ENCODE measurements at regions not wholly inside any gene's neighbourhood (a gene's known extent, or its start where the extent isn't known, plus 50 kb on each side); places are given as distances from the start of the nearest gene placed in this dataset.

- no peaks in the 10 kb centered on the region for H3K4me1 ChIP-seq (ENCODE audit: control insufficient read depth in 2 of 2, insufficient read depth in 1 of 2, low read depth in 1 of 2, low read length in 2 of 2)
- no peak overlapping the region for H3K27ac ChIP-seq (replicated peaks; ENCODE audit: low read length)
- no peak overlapping the region for H3K18ac ChIP-seq (ENCODE audit: low read length)
- H2AK5ac ChIP-seq (ENCODE audit: low read depth, low read length) = no peak overlapping the region
- H2BK15ac ChIP-seq (ENCODE audit: low read length) = no peak overlapping the region
- H4K91ac ChIP-seq (ENCODE audit: low read depth, low read length, poor library complexity) = no peak overlapping the region
- no peak overlapping the region for H2AFZ ChIP-seq (ENCODE audit: low read length)
- no peak overlapping the region for H2BK5ac ChIP-seq (ENCODE audit: low read length)
- no peaks in the 10 kb centered on the region for H3K9me3 ChIP-seq (replicated peaks in 1 of 2; ENCODE audit: control insufficient read depth in 2 of 2, insufficient read depth in 1 of 2, low read depth in 1 of 2, low read length in 2 of 2)
- H3K23ac ChIP-seq (ENCODE audit: low read depth, low read length, poor library complexity) = no peak overlapping the region
- H3K27me3 ChIP-seq (ENCODE audit: control insufficient read depth in 3 of 3, insufficient read depth in 3 of 3, low read depth in 1 of 3, low read length in 3 of 3) = no peaks in the 10 kb centered on the region
- H2BK12ac ChIP-seq (ENCODE audit: low read length) = no peak overlapping the region
- H3K14ac ChIP-seq (ENCODE audit: low read length) = no peak overlapping the region
- H3K9ac ChIP-seq (ENCODE audit: low read depth, low read length, poor library complexity) = no peak overlapping the region
- no peak overlapping the region for H2BK120ac ChIP-seq (ENCODE audit: low read depth, low read length)
- H3K4me3 ChIP-seq (ENCODE audit: low read length in 2 of 2) = no peak overlapping the region
- H4K8ac ChIP-seq (ENCODE audit: low read depth, low read length) = no peak overlapping the region
- no peaks in the 10 kb centered on the region for H3K79me1 ChIP-seq (ENCODE audit: low read depth, low read length)
- no peak for DNase-seq (ENCODE audit: low spot score)
- H3K4me2 ChIP-seq (ENCODE audit: insufficient read depth, low read length, poor library complexity, severe bottlenecking) = no peak overlapping the region
- H3K36me3 ChIP-seq (replicated peaks in 1 of 2; ENCODE audit: control insufficient read depth in 2 of 2, insufficient read depth in 2 of 2, low read length in 2 of 2) = no peaks in the 10 kb centered on the region
- no CpG with 5 or more reads among the region's 5 CpGs for WGBS, 2 donors (ENCODE audit: extremely low coverage in 2 of 2, insufficient read length in 2 of 2, insufficient replicate concordance in 1 of 2)
- no peak overlapping the region for H3K4ac ChIP-seq (ENCODE audit: low read length)
Observed at GRCh38 chr9:82880336-82881050, 182.4 kb downstream of the RASEF start.

- H3K18ac ChIP-seq (ENCODE audit: low read length) = no peak overlapping the region
- H2BK12ac ChIP-seq (ENCODE audit: low read length) = no peak overlapping the region
- no peak for DNase-seq (ENCODE audit: low spot score)
- no peak overlapping the region for H4K91ac ChIP-seq (ENCODE audit: low read depth, low read length, poor library complexity)
- H3K14ac ChIP-seq (ENCODE audit: low read length) = no peak overlapping the region
- H3K4me3 ChIP-seq (ENCODE audit: low read length in 2 of 2) = no peak overlapping the region
- H2AFZ ChIP-seq (ENCODE audit: low read length) = no peak overlapping the region
- H3K4ac ChIP-seq (ENCODE audit: low read length) = no peak overlapping the region
- no peak overlapping the region for H3K4me2 ChIP-seq (ENCODE audit: insufficient read depth, low read length, poor library complexity, severe bottlenecking)
- H4K8ac ChIP-seq (ENCODE audit: low read depth, low read length) = no peak overlapping the region
- no peaks in the 10 kb centered on the region for H3K9me3 ChIP-seq (replicated peaks in 1 of 2; ENCODE audit: control insufficient read depth in 2 of 2, insufficient read depth in 1 of 2, low read depth in 1 of 2, low read length in 2 of 2)
- H3K9ac ChIP-seq (ENCODE audit: low read depth, low read length, poor library complexity) = no peak overlapping the region
- no peaks in the 10 kb centered on the region for H3K4me1 ChIP-seq (ENCODE audit: control insufficient read depth in 2 of 2, insufficient read depth in 1 of 2, low read depth in 1 of 2, low read length in 2 of 2)
- no peak overlapping the region for H2AK5ac ChIP-seq (ENCODE audit: low read depth, low read length)
- H3K27me3 ChIP-seq (ENCODE audit: control insufficient read depth in 3 of 3, insufficient read depth in 3 of 3, low read depth in 1 of 3, low read length in 3 of 3) = no peaks in the 10 kb centered on the region
- no peaks in the 10 kb centered on the region for H3K36me3 ChIP-seq (replicated peaks in 1 of 2; ENCODE audit: control insufficient read depth in 2 of 2, insufficient read depth in 2 of 2, low read length in 2 of 2)
- no peak overlapping the region for H2BK5ac ChIP-seq (ENCODE audit: low read length)
- H3K23ac ChIP-seq (ENCODE audit: low read depth, low read length, poor library complexity) = no peak overlapping the region
- H3K27ac ChIP-seq (replicated peaks; ENCODE audit: low read length) = no peak overlapping the region
- WGBS, 2 donors (ENCODE audit: extremely low coverage in 2 of 2, insufficient read length in 2 of 2, insufficient replicate concordance in 1 of 2) = no CpG with 5 or more reads among the region's 1 CpG
- H2BK15ac ChIP-seq (ENCODE audit: low read length) = no peak overlapping the region
- no peak overlapping the region for H2BK120ac ChIP-seq (ENCODE audit: low read depth, low read length)
- H3K79me1 ChIP-seq (ENCODE audit: low read depth, low read length) = no peaks in the 10 kb centered on the region
Observed at GRCh38 chr9:82882138-82882537, 180.8 kb downstream of the RASEF start.

- Histone ChIP-seq H3K36me3 (replicated peaks in 1 of 2; ENCODE audit: control insufficient read depth in 2 of 2, insufficient read depth in 2 of 2, low read length in 2 of 2) (no peaks in the 10 kb centered on the region), H4K8ac (ENCODE audit: low read depth, low read length) (no peak overlapping the region), H4K91ac (ENCODE audit: low read depth, low read length, poor library complexity) (no peak overlapping the region), H2BK12ac (ENCODE audit: low read length) (no peak overlapping the region), H3K9ac (ENCODE audit: low read depth, low read length, poor library complexity) (no peak overlapping the region), H3K23ac (ENCODE audit: low read depth, low read length, poor library complexity) (no peak overlapping the region), H2AK5ac (ENCODE audit: low read depth, low read length) (no peak overlapping the region), H3K79me1 (ENCODE audit: low read depth, low read length) (no peaks in the 10 kb centered on the region), H3K18ac (ENCODE audit: low read length) (no peak overlapping the region), H3K4me1 (ENCODE audit: control insufficient read depth in 2 of 2, insufficient read depth in 1 of 2, low read depth in 1 of 2, low read length in 2 of 2) (no peaks in the 10 kb centered on the region), H2BK5ac (ENCODE audit: low read length) (no peak overlapping the region), H3K27me3 (ENCODE audit: control insufficient read depth in 3 of 3, insufficient read depth in 3 of 3, low read depth in 1 of 3, low read length in 3 of 3) (no peaks in the 10 kb centered on the region), H3K14ac (ENCODE audit: low read length) (no peak overlapping the region), H3K27ac (replicated peaks; ENCODE audit: low read length) (no peak overlapping the region), H3K4ac (ENCODE audit: low read length) (no peak overlapping the region), H3K4me2 (ENCODE audit: insufficient read depth, low read length, poor library complexity, severe bottlenecking) (no peak overlapping the region), H3K9me3 (replicated peaks in 1 of 2; ENCODE audit: control insufficient read depth in 2 of 2, insufficient read depth in 1 of 2, low read depth in 1 of 2, low read length in 2 of 2) (no peaks in the 10 kb centered on the region), H2AFZ (ENCODE audit: low read length) (no peak overlapping the region), H2BK120ac (ENCODE audit: low read depth, low read length) (no peak overlapping the region), H3K4me3 (ENCODE audit: low read length in 2 of 2) (no peak overlapping the region), H2BK15ac (ENCODE audit: low read length) (no peak overlapping the region)
- no CpG with 5 or more reads among the region's 2 CpGs for WGBS, 2 donors (ENCODE audit: extremely low coverage in 2 of 2, insufficient read length in 2 of 2, insufficient replicate concordance in 1 of 2)
- DNase-seq (ENCODE audit: low spot score) = no peak
Observed at GRCh38 chr9:82882748-82883147, 180.2 kb downstream of the RASEF start.

GRCh38 chr9:82883436-82883835, 179.5 kb downstream of the RASEF start:
- no peak overlapping the region for H3K4ac ChIP-seq (ENCODE audit: low read length)
- no peak for DNase-seq (ENCODE audit: low spot score)
- no peak overlapping the region for H3K4me3 ChIP-seq (ENCODE audit: low read length in 2 of 2)
- no peak overlapping the region for H4K8ac ChIP-seq (ENCODE audit: low read depth, low read length)
- WGBS, 2 donors (ENCODE audit: extremely low coverage in 2 of 2, insufficient read length in 2 of 2, insufficient replicate concordance in 1 of 2) = no CpG with 5 or more reads among the region's 3 CpGs
- H2AK5ac ChIP-seq (ENCODE audit: low read depth, low read length) = no peak overlapping the region
- no peaks in the 10 kb centered on the region for H3K4me1 ChIP-seq (ENCODE audit: control insufficient read depth in 2 of 2, insufficient read depth in 1 of 2, low read depth in 1 of 2, low read length in 2 of 2)
- H2AFZ ChIP-seq (ENCODE audit: low read length) = no peak overlapping the region
- no peak overlapping the region for H3K9ac ChIP-seq (ENCODE audit: low read depth, low read length, poor library complexity)
- H2BK5ac ChIP-seq (ENCODE audit: low read length) = no peak overlapping the region
- no peak overlapping the region for H3K23ac ChIP-seq (ENCODE audit: low read depth, low read length, poor library complexity)
- H3K18ac ChIP-seq (ENCODE audit: low read length) = no peak overlapping the region
- H3K9me3 ChIP-seq (replicated peaks in 1 of 2; ENCODE audit: control insufficient read depth in 2 of 2, insufficient read depth in 1 of 2, low read depth in 1 of 2, low read length in 2 of 2) = no peaks in the 10 kb centered on the region
- no peak overlapping the region for H3K14ac ChIP-seq (ENCODE audit: low read length)
- H2BK12ac ChIP-seq (ENCODE audit: low read length) = no peak overlapping the region
- no peaks in the 10 kb centered on the region for H3K36me3 ChIP-seq (replicated peaks in 1 of 2; ENCODE audit: control insufficient read depth in 2 of 2, insufficient read depth in 2 of 2, low read length in 2 of 2)
- H4K91ac ChIP-seq (ENCODE audit: low read depth, low read length, poor library complexity) = no peak overlapping the region
- no peak overlapping the region for H2BK15ac ChIP-seq (ENCODE audit: low read length)
- no peak overlapping the region for H2BK120ac ChIP-seq (ENCODE audit: low read depth, low read length)
- H3K79me1 ChIP-seq (ENCODE audit: low read depth, low read length) = no peaks in the 10 kb centered on the region
- H3K4me2 ChIP-seq (ENCODE audit: insufficient read depth, low read length, poor library complexity, severe bottlenecking) = no peak overlapping the region
- H3K27me3 ChIP-seq (ENCODE audit: control insufficient read depth in 3 of 3, insufficient read depth in 3 of 3, low read depth in 1 of 3, low read length in 3 of 3) = no peaks in the 10 kb centered on the region
- no peak overlapping the region for H3K27ac ChIP-seq (replicated peaks; ENCODE audit: low read length)
